Testis (tissue), 2 donors: ENCODE measurements at regions not wholly inside any gene's neighbourhood (a gene's known extent, or its start where the extent isn't known, plus 50 kb on each side); places are given as distances from the start of the nearest gene placed in this dataset.

ENCODE experiments used
- DNase-seq: peaks from one replicate; pipeline ENCODE4 v3.0.0-alpha.2; 2019
- H3K27ac ChIP-seq, 2 donors: fragments of 200-600 bp; sonication (generic); one replicate each; pipeline ENCODE4 v1.5.1; 2019
- H3K27me3 ChIP-seq: fragments of 200-600 bp; sonication (generic); one replicate; pipeline ENCODE4 v1.5.1; 2019
- H3K36me3 ChIP-seq: fragments of 200-600 bp; sonication (generic); one replicate; pipeline ENCODE4 v1.5.1; 2017; ENCODE audit warnings: low read depth; ENCODE audit errors: missing control alignments
- H3K4me1 ChIP-seq: fragments of 200-600 bp; sonication (generic); one replicate; pipeline ENCODE4 v1.5.1; 2019
- H3K4me3 ChIP-seq, 2 donors: fragments of 200-600 bp; sonication (generic); one replicate each; pipeline ENCODE4 v1.5.1; 2017 to 2019
- H3K9me3 ChIP-seq: fragments of 200-600 bp; sonication (generic); one replicate; pipeline ENCODE4 v1.5.1; 2017
- CTCF ChIP-seq, 3 experiments: fragments of 450-650 bp in 2 of 3; fragments of 200-600 bp in 1 of 3; sonication (generic) in 1 of 3; IDR thresholded peaks; one replicate each; pipeline ENCODE4 v1.5.1; 2016 to 2019; ENCODE audit warnings: antibody characterized with exemption in 3 of 3, mild to moderate bottlenecking in 2 of 3, moderate library complexity in 1 of 3
- POLR2A ChIP-seq: fragments of 450-650 bp; IDR thresholded peaks from one replicate; pipeline ENCODE4 v1.6.1; 2017; ENCODE audit warnings: antibody characterized with exemption, mild to moderate bottlenecking, moderate library complexity
- WGBS, 2 donors: methylation state at CpG; one replicate each; pipeline ENCODE4 v1.1.5; 2018; 5-methylcytosine and 5-hydroxymethylcytosine counted together
- intact Hi-C: fragments of 100-400 bp; cut with DNase I; formaldehyde crosslinking; loops from one replicate; pipeline ENCODE4 v1.15.1; 2023; ENCODE audit warnings: low total_unique reads

- Histone ChIP-seq H3K9me3 (no peaks in the 10 kb centered on the region), H3K36me3 (no peaks in the 10 kb centered on the region), H3K4me3 (no peak overlapping the region), H3K27me3 (no peaks in the 10 kb centered on the region), H3K27ac (no peak overlapping the region), H3K4me1 (no peaks in the 10 kb centered on the region)
- no peak for DNase-seq
- intact Hi-C loops, result no loop called here
- TF ChIP-seq POLR2A, result no peak
- TF ChIP-seq CTCF (IDR thresholded peaks at IDR 0.05), result no peak
Observed at GRCh38 chr2:228469721-228470120, 288.2 kb upstream of the SPHKAP start.

GRCh38 chr2:228466851-228467250 lies 285.4 kb upstream of the SPHKAP start:
- H3K9me3 ChIP-seq, result no peaks in the 10 kb centered on the region
- DNase-seq, result no peak
- no peak overlapping the region for H3K27ac ChIP-seq
- H3K36me3 ChIP-seq, result no peaks in the 10 kb centered on the region
- H3K4me3 ChIP-seq, result no peak overlapping the region
- no peaks in the 10 kb centered on the region for H3K4me1 ChIP-seq
- no peaks in the 10 kb centered on the region for H3K27me3 ChIP-seq
- 84 to 85% methylated on average over 2 of the region's 2 CpGs for WGBS, 2 donors
- intact Hi-C loops, result no loop called here
- TF ChIP-seq POLR2A, result no peak
- no peak for TF ChIP-seq CTCF (IDR thresholded peaks at IDR 0.05)

- Histone ChIP-seq H3K27me3 (no peaks in the 10 kb centered on the region), H3K36me3 (no peaks in the 10 kb centered on the region), H3K9me3 (no peaks in the 10 kb centered on the region), H3K4me3 (no peak overlapping the region), H3K4me1 (no peaks in the 10 kb centered on the region), H3K27ac (no peak overlapping the region)
- DNase-seq, result no peak
- 67 to 76% methylated on average over 4 of the region's 4 CpGs for WGBS, 2 donors
- TF ChIP-seq CTCF (IDR thresholded peaks at IDR 0.05) (no peak), POLR2A (no peak)
- intact Hi-C loops, result no loop called here
Observed at GRCh38 chr2:228465408-228465807, 283.9 kb upstream of the SPHKAP start.

GRCh38 chr2:228458364-228458763 lies 276.9 kb upstream of the SPHKAP start:
- no peaks in the 10 kb centered on the region for H3K4me1 ChIP-seq
- TF ChIP-seq CTCF (IDR thresholded peaks at IDR 0.05) (no peak), POLR2A (no peak)
- H3K4me3 ChIP-seq, result no peak overlapping the region
- intact Hi-C loops, result no loop called here
- H3K36me3 ChIP-seq, result no peaks in the 10 kb centered on the region
- no peaks in the 10 kb centered on the region for H3K27me3 ChIP-seq
- no peaks in the 10 kb centered on the region for H3K9me3 ChIP-seq
- 96 to 100% methylated on average over 1 of the region's 1 CpG for WGBS, 2 donors
- no peak for DNase-seq
- H3K27ac ChIP-seq, result no peak overlapping the region

- H3K36me3 ChIP-seq, result no peaks in the 10 kb centered on the region
- H3K4me1 ChIP-seq, result no peaks in the 10 kb centered on the region
- H3K9me3 ChIP-seq, result no peaks in the 10 kb centered on the region
- H3K27me3 ChIP-seq, result no peaks in the 10 kb centered on the region
- TF ChIP-seq CTCF (IDR thresholded peaks at IDR 0.05) (no peak), POLR2A (no peak)
- H3K4me3 ChIP-seq, result no peak overlapping the region
- H3K27ac ChIP-seq, result no peak overlapping the region
- no peak for DNase-seq
- intact Hi-C loops, result no loop called here
- WGBS, 2 donors, result 67 to 90% methylated on average over 1 of the region's 1 CpG
Observed at GRCh38 chr2:228447266-228447915, 265.9 kb upstream of the SPHKAP start.
